ENCODE measurements at regions not wholly inside any gene's neighbourhood (a gene's known extent, or its start where the extent isn't known, plus 50 kb on each side); places are given as distances from the start of the nearest gene placed in this dataset.

DNA sequence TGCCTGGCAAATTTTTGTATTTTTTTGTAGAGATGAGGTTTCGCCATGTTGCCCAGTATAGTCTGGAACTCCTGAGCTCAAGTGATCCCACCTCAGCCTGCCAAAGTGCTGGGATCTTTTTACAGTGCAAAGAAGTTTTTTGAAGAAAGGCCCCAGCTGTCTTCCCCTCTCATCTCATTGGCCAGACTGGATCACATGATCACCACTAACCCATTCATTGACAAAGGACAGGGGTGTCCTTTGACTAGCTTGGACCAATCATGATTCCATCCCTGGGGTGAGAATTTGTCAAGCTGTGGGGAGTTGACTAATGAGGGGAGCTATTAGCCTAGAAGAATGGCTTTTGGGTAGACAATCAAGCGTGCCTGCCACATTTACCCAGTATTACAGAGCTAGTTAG lies 232.9 kb upstream of the TANK start:
- no peak overlapping the region for H3K27ac Mint-ChIP-seq (ENCODE audit: unreplicated experiment)
- H3K4me3 Mint-ChIP-seq (ENCODE audit: unreplicated experiment): no peak overlapping the region
- no peak for DNase-seq (ENCODE audit: low spot score)
- H3K27me3 Mint-ChIP-seq (ENCODE audit: low read depth): no peaks in the 10 kb centered on the region
- no peaks in the 10 kb centered on the region for H3K36me3 Mint-ChIP-seq (ENCODE audit: low read depth)
- TF ChIP-seq, protein P1, sequence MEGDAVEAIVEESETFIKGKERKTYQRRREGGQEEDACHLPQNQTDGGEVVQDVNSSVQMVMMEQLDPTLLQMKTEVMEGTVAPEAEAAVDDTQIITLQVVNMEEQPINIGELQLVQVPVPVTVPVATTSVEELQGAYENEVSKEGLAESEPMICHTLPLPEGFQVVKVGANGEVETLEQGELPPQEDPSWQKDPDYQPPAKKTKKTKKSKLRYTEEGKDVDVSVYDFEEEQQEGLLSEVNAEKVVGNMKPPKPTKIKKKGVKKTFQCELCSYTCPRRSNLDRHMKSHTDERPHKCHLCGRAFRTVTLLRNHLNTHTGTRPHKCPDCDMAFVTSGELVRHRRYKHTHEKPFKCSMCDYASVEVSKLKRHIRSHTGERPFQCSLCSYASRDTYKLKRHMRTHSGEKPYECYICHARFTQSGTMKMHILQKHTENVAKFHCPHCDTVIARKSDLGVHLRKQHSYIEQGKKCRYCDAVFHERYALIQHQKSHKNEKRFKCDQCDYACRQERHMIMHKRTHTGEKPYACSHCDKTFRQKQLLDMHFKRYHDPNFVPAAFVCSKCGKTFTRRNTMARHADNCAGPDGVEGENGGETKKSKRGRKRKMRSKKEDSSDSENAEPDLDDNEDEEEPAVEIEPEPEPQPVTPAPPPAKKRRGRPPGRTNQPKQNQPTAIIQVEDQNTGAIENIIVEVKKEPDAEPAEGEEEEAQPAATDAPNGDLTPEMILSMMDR (IDR thresholded peaks at IDR 0.05): no peak
- H3K4me1 Mint-ChIP-seq (ENCODE audit: low read depth): peaks cover 13% of the 10 kb centered on the region
- no peaks in the 10 kb centered on the region for H3K9me3 Mint-ChIP-seq (ENCODE audit: low read depth)

DNA sequence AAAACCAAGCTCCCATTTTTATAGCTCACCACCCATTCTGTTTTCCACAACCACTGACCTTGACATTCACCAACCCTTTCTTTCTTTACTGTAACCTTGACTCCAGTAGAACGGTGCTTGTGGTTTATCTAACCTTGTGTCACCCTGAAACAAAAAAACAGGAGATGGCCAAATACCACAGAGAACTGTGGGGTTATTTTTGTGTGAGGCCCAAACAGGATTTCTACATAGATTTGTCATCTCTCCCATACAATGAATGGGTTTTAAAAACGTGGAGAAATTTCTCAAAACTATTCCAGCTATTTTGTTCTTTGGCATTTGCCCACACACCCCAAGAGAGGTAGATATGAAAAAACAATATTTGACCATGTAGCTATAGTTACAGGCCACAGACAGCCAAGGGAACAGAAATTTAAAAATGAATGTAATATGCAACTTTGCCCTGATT lies 231.3 kb upstream of the TANK start:
- H3K27me3 Mint-ChIP-seq (ENCODE audit: low read depth): no peaks in the 10 kb centered on the region
- H3K27ac Mint-ChIP-seq (ENCODE audit: unreplicated experiment): peak overlapping the region; percentile 70
- TF ChIP-seq, protein P1 (IDR thresholded peaks at IDR 0.05): no peak
- no peak for DNase-seq (ENCODE audit: low spot score)
- no peaks in the 10 kb centered on the region for H3K36me3 Mint-ChIP-seq (ENCODE audit: low read depth)
- H3K9me3 Mint-ChIP-seq (ENCODE audit: low read depth): no peaks in the 10 kb centered on the region
- H3K4me3 Mint-ChIP-seq (ENCODE audit: unreplicated experiment): no peak overlapping the region
- H3K4me1 Mint-ChIP-seq (ENCODE audit: low read depth): peaks cover 13% of the 10 kb centered on the region

DNA sequence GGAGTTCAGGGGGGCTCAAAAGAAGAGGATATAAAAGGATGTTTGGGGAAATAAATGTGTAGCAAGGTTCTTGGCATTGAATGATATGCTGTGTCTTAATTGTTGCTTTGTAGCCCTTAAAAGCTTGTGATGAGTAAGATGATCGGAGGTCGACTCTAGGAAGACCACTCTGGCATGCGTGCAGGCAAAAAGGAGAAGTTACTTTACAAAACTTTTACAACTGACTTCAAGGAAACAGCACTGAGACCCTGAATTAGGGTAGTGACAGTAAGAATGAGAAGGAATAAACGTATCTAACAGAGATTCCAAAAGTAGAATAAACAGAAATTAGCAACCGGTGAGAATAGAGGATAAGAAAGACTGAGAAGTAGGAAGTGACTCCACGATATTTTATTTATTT lies 228.7 kb upstream of the TANK start:
- Mint-ChIP-seq H3K36me3 (ENCODE audit: low read depth) (no peaks in the 10 kb centered on the region), H3K4me1 (ENCODE audit: low read depth) (peaks cover 13% of the 10 kb centered on the region), H3K27me3 (ENCODE audit: low read depth) (no peaks in the 10 kb centered on the region), H3K27ac (ENCODE audit: unreplicated experiment) (no peak overlapping the region), H3K9me3 (ENCODE audit: low read depth) (no peaks in the 10 kb centered on the region), H3K4me3 (ENCODE audit: unreplicated experiment) (no peak overlapping the region)
- TF ChIP-seq, protein P1 (IDR thresholded peaks at IDR 0.05): no peak
- DNase-seq (ENCODE audit: low spot score): no peak

DNA sequence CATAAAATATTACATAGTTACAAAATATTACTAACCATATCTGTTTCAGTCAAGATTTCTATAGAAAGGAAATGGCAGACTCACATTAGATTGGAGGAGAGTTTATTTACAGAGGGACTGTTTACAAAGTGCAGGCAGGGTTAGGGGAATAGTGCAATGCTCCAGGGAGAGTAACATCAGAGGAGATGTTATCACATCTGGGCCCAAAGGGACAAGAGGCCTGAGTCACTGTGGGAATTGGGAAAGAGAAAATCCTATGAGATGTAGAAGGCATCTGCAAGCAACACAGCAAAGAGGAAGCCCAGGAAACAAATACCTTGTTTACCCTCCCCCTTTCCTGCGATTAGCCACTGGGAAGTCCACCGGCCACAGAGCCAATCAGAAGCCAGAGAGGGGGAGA lies 227.3 kb upstream of the TANK start:
- DNase-seq (ENCODE audit: low spot score): no peak
- H3K9me3 Mint-ChIP-seq (ENCODE audit: low read depth): no peaks in the 10 kb centered on the region
- no peaks in the 10 kb centered on the region for H3K27me3 Mint-ChIP-seq (ENCODE audit: low read depth)
- no peak overlapping the region for H3K27ac Mint-ChIP-seq (ENCODE audit: unreplicated experiment)
- peaks cover 13% of the 10 kb centered on the region for H3K4me1 Mint-ChIP-seq (ENCODE audit: low read depth)
- TF ChIP-seq, protein P1 (IDR thresholded peaks at IDR 0.05): no peak
- no peak overlapping the region for H3K4me3 Mint-ChIP-seq (ENCODE audit: unreplicated experiment)
- no peaks in the 10 kb centered on the region for H3K36me3 Mint-ChIP-seq (ENCODE audit: low read depth)

DNA sequence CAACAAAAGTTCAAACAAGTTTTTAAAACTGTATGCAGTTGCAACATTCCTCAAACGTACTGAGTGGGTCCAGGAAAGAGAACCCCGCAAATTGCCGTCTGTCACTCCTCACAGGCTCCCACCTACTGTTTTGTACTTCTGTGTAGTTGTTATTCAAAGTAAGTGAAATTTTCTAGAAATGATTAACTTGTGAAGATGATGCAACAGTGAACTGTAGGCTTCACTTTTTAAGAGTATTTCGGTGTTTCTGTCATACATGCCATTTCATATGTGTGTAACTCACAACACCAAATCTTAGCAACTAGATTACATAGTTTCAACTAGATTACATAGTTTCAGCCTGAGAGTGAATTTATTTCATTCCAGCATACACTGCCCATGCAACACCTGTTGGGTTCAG lies 226.0 kb upstream of the TANK start:
- TF ChIP-seq, protein P1 (IDR thresholded peaks at IDR 0.05): no peak
- H3K36me3 Mint-ChIP-seq (ENCODE audit: low read depth): no peaks in the 10 kb centered on the region
- H3K4me3 Mint-ChIP-seq (ENCODE audit: unreplicated experiment): no peak overlapping the region
- H3K27ac Mint-ChIP-seq (ENCODE audit: unreplicated experiment): no peak overlapping the region
- no peaks in the 10 kb centered on the region for H3K27me3 Mint-ChIP-seq (ENCODE audit: low read depth)
- no peaks in the 10 kb centered on the region for H3K9me3 Mint-ChIP-seq (ENCODE audit: low read depth)
- DNase-seq (ENCODE audit: low spot score): no peak
- H3K4me1 Mint-ChIP-seq (ENCODE audit: low read depth): peaks cover 3% of the 10 kb centered on the region
